ENCODE measurements at regions not wholly inside any gene's neighbourhood (a gene's known extent, or its start where the extent isn't known, plus 50 kb on each side); places are given as distances from the start of the nearest gene placed in this dataset.
"Not testable (repeated sequence)": the region's sequence is repeated elsewhere in the genome, so short reads cannot be mapped to it uniquely, and the experiment has no call there.

- no peaks in the 10 kb centered on the region for H4K20me1 ChIP-seq (ENCODE audit: insufficient read depth, low read length)
- H3K4me1 ChIP-seq (ENCODE audit: control insufficient read depth in 1 of 2, insufficient read depth in 2 of 2, low read length in 2 of 2) = no peaks in the 10 kb centered on the region
- H3K27me3 ChIP-seq (ENCODE audit: control insufficient read depth in 2 of 2, insufficient read depth in 2 of 2, low read length in 2 of 2) = no peaks in the 10 kb centered on the region
- no peak overlapping the region for H3K4me2 ChIP-seq (replicated peaks; ENCODE audit: extremely low read depth, low read length, poor library complexity, severe bottlenecking)
- H3K79me2 ChIP-seq (ENCODE audit: insufficient read depth, low read length) = no peaks in the 10 kb centered on the region
- no peak overlapping the region for H3K27ac Mint-ChIP-seq
- 100% methylated on average over 1 of the region's 1 CpG for WGBS (ENCODE audit: insufficient coverage)
- H3K27me3 Mint-ChIP-seq (ENCODE audit: low read depth in 3 of 3) = no peaks in the 10 kb centered on the region
- no peak overlapping the region for H3K4me3 ChIP-seq (replicated peaks in 1 of 3; ENCODE audit: low read depth in 2 of 3, low read length in 3 of 3)
- peaks cover 0 to 5% (median 0%) of the 10 kb centered on the region in 7 donors for H3K9me3 Mint-ChIP-seq
- no peak overlapping the region for H2AFZ ChIP-seq (ENCODE audit: insufficient read depth, low read depth, low read length, poor library complexity, severe bottlenecking)
- peaks cover 6% of the 10 kb centered on the region for H3K4me1 Mint-ChIP-seq
- H3K36me3 ChIP-seq (replicated peaks in 1 of 2; ENCODE audit: control insufficient read depth in 1 of 2, insufficient read depth in 2 of 2, low read length in 2 of 2) = no peaks in the 10 kb centered on the region
- no peak for DNase-seq
- H3K27ac ChIP-seq (ENCODE audit: low read depth in 1 of 2, low read length in 2 of 2) = no peak overlapping the region
- H3K36me3 Mint-ChIP-seq = no peaks in the 10 kb centered on the region
- TF ChIP-seq, protein P1, sequence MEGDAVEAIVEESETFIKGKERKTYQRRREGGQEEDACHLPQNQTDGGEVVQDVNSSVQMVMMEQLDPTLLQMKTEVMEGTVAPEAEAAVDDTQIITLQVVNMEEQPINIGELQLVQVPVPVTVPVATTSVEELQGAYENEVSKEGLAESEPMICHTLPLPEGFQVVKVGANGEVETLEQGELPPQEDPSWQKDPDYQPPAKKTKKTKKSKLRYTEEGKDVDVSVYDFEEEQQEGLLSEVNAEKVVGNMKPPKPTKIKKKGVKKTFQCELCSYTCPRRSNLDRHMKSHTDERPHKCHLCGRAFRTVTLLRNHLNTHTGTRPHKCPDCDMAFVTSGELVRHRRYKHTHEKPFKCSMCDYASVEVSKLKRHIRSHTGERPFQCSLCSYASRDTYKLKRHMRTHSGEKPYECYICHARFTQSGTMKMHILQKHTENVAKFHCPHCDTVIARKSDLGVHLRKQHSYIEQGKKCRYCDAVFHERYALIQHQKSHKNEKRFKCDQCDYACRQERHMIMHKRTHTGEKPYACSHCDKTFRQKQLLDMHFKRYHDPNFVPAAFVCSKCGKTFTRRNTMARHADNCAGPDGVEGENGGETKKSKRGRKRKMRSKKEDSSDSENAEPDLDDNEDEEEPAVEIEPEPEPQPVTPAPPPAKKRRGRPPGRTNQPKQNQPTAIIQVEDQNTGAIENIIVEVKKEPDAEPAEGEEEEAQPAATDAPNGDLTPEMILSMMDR (IDR thresholded peaks at IDR 0.05) = no peak
- intact Hi-C loops (cut with micrococcal nuclease) = no loop called here
- no peak overlapping the region for H3K9ac ChIP-seq (ENCODE audit: insufficient read depth, low read length, poor library complexity, severe bottlenecking)
- no peaks in the 10 kb centered on the region for H3K9me3 ChIP-seq (replicated peaks in 1 of 2; ENCODE audit: control insufficient read depth in 1 of 2, insufficient read depth in 1 of 2, low read length in 2 of 2)
- H3K4me3 Mint-ChIP-seq = no peak overlapping the region
Observed at GRCh38 chr2:142794850-142795249, 82.6 kb upstream of the KYNU start.

DNA sequence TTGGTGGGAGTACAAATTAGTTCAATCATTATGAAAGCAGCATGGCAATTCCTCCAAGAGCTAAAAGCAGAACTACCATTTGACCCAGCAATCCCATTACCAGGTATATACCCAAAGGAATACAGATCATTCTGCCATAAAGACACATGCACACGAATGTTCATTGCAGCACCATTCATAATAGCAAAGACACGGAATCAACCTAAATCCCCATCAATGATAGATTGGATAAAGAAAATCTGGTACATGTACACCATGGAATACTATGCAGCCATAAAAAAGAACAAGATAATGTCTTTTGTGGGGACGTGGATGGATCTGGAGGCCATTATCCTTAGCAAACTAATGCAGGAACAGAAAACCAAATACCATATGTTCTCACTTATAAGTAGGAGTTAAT lies 85.1 kb upstream of the KYNU start:
- H2AFZ ChIP-seq (ENCODE audit: insufficient read depth, low read depth, low read length, poor library complexity, severe bottlenecking); H3K4me2 ChIP-seq (replicated peaks; ENCODE audit: extremely low read depth, low read length, poor library complexity, severe bottlenecking); H3K27ac ChIP-seq (ENCODE audit: low read depth in 1 of 2, low read length in 2 of 2); H3K36me3 Mint-ChIP-seq; H3K9me3 ChIP-seq (replicated peaks in 1 of 2; ENCODE audit: control insufficient read depth in 1 of 2, insufficient read depth in 1 of 2, low read length in 2 of 2); intact Hi-C loops (cut with micrococcal nuclease); H3K9ac ChIP-seq (ENCODE audit: insufficient read depth, low read length, poor library complexity, severe bottlenecking); H4K20me1 ChIP-seq (ENCODE audit: insufficient read depth, low read length); H3K27me3 ChIP-seq (ENCODE audit: control insufficient read depth in 2 of 2, insufficient read depth in 2 of 2, low read length in 2 of 2); H3K36me3 ChIP-seq (replicated peaks in 1 of 2; ENCODE audit: control insufficient read depth in 1 of 2, insufficient read depth in 2 of 2, low read length in 2 of 2); DNase-seq; H3K4me3 Mint-ChIP-seq; H3K9me3 Mint-ChIP-seq; H3K4me1 ChIP-seq (ENCODE audit: control insufficient read depth in 1 of 2, insufficient read depth in 2 of 2, low read length in 2 of 2); H3K4me1 Mint-ChIP-seq; H3K4me3 ChIP-seq (replicated peaks in 1 of 3; ENCODE audit: low read depth in 2 of 3, low read length in 3 of 3); H3K27me3 Mint-ChIP-seq (ENCODE audit: low read depth in 3 of 3); H3K27ac Mint-ChIP-seq; H3K79me2 ChIP-seq (ENCODE audit: insufficient read depth, low read length): not testable (repeated sequence)
- no CpG with 5 or more reads among the region's 3 CpGs for WGBS (ENCODE audit: insufficient coverage)
